ENCODE measurements at regions not wholly inside any gene's neighbourhood (a gene's known extent, or its start where the extent isn't known, plus 50 kb on each side); places are given as distances from the start of the nearest gene placed in this dataset.
A peak's percentile ranks its signal among the peaks of the same experiment; 100 is the strongest.
"Not testable (repeated sequence)": the region's sequence is repeated elsewhere in the genome, so short reads cannot be mapped to it uniquely, and the experiment has no call there.

DNA sequence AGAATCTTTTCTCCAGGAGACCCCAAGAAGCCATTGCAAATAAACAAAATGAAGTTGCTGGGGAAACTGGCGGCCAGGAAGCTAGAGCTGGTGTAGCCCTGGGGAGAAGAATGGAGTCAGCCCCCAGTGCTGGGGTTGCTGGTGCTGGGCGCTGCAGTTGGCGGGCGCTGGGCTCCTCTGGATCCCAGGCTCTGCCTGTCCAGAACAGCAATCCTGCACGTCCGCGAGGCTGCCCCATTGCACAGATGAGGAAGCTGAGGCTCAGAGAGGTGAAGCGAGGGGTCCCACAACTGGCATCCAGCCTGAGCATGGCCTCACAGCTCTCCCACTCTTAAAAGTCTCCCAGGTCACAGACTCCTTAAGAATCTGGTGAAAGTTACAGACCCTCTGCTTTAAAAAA is 161.1 kb downstream of the OR4M2 start:
- no peak for DNase-seq

DNA sequence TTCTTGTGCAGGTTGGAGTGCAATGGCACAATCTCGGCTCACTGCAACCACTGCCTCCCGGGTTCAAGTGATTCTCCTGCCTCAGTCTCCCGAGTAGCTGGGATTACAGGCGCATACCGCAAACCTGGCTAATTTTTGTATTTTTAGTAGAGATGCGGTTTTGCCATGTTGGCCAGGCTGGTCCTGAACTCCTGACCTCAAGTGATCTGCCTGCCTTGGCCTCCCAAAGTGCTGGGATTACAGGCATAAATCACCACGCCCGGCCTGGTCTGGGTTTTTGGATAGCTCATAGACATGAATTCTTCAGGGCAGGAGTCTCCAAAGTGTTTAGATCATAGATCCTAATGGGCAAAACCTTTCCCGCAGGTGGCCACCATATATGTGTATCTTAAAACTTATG is 162.0 kb downstream of the OR4M2 start:
- DNase-seq, result not testable (repeated sequence)

DNA sequence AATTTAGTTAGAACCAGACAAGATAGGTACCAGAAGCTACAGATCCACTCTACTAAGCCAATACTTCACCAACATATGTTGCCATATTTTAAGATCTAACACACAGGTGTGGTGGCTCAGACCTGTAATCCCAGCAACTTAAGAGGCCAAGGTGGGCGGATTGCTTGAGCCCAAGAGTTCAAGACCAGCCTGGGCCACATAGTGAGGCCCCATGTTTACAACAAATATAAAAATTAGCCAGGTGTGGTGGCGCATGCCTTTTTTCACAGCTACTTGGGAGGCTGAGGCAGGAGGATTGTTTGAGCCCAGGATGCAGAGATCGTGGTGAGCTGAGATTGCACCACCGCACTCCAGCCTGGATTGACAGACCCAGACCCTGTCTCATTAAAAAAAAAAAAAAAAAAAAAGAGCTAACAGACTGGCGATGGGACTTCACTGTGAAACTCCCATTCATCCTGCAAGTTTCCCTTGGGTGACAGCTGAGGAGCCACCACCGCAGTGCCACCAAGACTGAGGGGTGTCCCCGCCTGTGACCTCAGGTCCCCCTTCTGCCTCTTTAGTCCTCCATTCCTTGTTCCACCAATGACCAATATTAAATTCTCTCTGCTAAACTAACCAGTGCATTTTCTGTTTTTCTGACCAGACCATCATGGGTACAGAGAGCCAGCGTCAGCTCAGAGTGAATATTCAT is 163.3 kb downstream of the OR4M2 start:
- no peak for DNase-seq

DNA sequence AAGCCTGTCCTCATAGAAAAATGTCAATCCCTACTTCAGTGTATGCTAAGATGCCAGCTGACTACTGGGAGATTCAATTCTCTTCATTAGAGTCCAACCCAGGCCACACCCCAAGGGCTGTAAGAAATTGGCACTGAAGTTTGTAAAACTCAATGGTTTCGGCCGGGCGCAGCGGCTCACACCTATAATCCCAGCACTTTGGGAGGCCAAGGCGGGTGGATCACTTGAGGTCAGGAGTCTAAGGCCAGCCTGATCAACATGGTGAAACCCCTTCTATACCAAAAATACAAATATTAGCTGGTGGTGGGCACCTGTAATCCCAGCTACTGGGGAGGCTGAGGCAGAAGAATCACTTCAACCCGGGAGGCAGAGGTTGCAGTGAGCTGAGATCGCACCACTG is 169.2 kb downstream of the OR4M2 start:
- not testable (repeated sequence) for DNase-seq

DNA sequence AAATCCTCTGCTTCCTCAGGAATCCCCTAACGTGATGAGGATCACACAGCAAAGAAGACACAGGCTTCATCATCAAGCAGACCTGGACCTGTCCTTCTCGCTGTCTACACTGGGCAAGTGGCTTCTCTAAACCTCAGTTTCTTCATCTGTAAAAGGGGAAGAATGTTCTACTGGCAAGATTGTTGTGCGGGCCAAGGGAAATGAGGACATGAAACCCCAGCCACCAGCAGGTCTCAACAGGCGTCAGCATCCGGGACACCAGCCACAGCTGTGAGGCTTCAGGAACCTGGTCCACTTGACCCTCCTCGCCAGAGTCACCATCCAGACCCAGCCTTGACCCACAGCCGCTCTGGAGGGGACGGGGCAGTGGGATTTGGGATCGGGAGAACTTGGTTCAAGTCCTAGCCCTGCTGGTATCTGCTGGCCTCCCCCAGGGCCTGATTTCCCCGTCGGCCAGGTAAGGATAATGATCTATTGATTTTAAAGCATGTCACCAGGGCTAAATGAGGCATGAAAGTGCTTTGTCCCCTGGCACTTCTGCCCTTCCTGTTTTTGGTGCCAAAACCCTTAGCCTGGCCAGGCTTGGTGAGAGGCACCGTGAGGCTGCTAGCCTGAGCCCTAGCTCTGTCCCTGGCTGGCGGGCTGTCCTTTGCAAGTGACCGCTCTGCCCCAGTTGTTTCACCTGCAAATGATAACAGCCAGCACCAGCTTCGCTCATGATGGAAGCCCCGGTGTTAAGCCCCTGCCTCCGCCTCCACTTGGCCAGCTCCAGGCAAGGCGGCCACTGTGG is 170.4 kb downstream of the OR4M2 start:
- not testable (repeated sequence) for DNase-seq

DNA sequence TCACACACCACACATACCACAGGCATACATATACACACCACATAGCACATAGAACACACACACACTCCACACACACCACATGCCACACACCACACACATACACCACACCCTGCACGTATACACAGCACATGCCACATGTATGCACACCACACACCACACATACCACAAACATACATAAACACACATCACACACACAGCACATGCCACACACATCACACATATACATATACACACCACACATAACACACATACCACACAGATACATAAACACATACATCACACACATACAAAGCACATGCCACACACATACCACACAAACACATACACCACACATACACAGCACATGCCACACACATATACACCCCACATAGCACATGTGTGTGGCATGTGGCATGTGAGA is 171.1 kb downstream of the OR4M2 start:
- no peak for DNase-seq

DNA sequence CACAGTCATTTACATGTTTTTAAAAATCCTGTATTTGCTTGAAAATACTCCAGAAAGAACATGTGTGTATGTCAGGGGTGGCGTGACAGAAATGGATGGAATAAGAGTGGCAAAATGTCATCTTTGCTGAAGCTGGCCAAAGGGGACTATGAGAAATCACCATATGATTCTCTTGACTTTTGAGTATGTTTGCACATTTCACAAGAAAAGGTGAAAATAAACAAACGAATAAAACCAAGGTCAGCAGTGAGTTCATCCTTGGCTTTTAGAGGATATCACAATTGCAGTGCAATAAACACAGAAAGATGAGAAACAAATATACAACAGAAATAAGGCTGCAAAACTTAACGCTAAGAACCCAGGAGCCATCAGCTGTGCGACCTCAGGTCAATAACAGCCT is 171.7 kb downstream of the OR4M2 start:
- DNase-seq, result not testable (repeated sequence)

DNA sequence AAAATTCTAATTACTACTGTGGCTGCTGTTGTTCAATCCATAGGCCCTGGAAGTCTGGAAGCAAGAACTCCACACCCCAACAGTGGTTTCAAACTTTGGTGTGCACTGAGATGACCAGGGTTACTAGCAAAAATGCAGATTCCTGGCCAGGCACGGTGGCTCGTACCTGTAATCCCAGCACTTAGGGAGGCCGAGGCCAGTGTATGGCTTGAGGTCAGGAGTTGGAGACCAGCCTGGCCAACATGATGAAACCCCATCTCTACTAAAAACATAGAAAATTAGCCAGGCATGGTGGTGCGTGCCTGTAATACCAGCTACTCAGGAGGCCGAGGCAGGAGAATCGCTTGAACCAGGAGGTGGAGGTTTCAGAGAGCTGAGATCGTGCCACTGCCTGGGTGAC is 172.2 kb downstream of the OR4M2 start:
- not testable (repeated sequence) for DNase-seq

DNA sequence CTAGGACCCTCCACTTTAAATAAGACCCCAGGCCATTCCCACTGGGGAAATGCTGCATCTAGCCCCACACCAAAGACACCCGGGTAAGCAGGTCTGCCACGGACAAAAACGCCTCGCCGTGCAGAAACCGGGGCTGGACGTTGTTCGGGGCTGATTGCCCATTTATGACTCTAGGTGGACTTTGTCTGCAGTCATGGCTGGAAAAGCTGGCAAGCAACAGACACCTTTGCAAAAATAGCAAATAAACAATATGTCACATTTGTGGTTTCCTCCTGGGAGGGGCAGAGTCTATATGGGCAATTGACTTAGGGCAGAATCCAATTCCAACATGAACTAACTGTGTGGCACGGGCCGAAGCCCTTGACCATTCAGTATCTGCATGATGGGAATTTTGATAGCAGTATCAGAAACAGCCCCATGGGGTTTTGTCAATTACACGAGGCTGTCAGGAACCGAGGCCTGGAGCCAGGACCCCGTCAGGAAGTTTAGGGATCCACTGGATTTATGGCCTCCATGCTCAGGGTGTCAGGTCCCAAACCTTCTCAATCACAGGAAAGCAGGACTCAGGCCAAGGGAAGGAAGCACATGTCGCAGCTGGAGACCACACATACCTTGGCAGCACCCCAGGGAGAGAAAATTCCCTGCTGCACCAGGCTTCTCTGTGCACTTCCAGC is 172.8 kb downstream of the OR4M2 start:
- not testable (repeated sequence) for DNase-seq

DNA sequence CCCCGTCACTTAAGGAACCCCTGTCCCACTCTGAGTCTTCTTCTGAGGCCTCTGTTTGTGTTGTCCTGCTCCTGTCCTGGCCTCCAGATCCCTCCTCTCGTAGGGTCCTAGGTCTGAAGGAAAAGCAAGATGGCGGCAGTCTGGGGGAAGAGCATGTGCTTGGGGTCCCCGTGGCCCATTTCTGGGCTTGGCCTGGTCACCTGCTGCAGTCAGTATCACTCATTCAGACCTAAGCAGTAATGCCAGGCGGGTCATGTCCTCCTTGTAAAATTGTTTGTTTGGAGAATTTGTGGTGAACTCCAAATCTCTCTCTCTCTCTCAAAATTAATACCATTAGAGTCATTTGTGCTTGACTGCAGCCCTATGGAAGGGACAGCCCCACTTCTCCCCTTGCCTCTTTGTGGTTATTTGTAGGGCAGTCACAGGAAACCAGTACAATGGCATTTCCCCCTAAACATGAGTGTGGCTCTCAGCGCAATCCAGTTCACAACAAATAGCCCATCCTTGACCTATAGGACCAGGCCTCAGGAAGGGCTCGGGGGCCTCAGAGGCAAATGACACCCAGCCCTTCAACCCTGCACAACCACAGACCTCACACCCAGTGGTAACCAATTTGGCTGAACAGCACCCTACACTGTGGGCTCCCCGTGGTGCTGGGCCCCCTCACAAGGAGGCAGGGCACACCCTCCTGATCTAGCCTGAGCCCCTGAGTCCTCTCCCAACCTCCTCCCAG is 173.5 kb downstream of the OR4M2 start:
- no peak for DNase-seq

DNA sequence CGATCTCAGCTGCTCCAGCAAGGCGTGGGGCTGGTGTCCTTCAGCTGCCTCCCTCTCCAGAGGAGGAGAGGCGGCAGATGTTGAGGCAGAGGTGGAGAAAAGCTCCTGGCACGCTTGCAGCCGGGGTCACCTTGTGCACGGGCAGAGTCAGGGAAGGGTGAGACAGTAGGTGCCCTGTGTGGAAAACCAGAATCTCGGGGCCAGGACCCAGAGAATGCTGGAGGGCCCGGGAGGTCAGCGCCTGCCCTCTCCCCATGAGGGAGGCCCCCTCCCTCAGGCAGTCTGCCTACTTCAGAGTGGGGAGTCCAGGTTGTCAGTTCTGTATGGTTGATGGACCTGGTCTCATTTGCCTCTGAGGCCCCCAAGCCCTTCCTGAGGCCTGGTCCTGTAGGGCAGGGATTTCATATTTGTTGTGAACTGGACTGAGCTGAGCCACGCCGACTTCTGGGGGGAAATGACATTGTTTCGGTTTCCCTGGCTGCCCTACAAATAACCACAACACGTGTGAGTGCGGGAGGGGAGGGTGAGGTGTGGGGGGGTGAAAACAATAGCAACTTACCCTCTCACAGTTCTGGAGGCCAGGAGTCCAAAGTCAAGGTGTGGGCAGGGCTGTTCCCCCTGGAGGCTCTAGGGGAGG is 174.2 kb downstream of the OR4M2 start:
- not testable (repeated sequence) for DNase-seq

DNA sequence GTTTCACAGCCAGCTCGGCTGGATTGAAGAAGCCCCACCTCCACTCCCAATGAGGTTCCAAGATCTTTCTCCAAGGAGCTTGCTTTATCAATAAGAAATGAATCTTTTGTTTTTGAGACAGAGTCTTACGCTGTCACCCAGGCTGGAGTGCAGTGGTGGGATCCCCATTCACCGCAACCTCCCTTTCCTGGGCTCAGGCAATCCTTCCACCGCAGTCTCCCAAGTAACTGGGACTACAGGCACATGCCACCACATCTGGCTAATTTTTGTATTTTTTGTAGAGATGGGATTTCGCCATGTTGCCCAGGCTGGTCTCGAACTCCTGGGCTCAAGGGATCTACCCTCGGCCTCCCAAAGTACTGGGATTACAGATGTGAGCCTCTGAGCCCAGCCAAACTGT is 175.3 kb downstream of the OR4M2 start:
- DNase-seq, result not testable (repeated sequence)

DNA sequence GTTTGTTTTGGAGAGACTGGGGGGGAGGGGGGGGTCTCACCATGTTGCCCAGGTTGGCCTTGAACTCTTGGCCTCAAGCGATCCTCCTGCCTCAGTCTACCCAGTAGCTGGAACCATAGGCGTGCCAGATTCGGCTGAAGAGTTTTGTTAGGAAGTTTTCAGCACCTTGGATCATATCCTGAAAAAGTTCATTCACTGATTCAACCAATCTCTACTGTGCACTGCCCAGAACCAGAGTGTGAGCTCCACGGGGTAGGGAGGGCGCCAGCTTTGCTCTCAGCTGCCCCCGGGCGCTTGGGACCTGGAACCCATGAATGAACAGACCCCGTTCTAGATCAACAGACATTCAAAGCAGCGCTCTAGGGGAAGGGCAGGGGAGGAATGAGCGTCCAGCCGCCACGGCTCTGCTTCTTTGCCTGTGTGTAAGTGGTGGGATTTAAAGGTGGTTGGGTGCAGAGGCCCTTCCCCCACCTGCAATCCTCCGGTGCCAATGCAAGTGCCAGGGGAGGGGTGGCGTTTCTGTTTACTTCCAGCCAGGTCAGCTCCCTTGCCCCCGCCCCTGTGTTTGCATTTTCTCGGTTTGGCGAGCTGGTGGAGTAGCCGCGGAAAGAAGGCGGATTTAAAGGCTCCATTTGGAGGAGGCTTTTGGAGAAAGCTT is 176.2 kb downstream of the OR4M2 start:
- DNase-seq, result not testable (repeated sequence)

DNA sequence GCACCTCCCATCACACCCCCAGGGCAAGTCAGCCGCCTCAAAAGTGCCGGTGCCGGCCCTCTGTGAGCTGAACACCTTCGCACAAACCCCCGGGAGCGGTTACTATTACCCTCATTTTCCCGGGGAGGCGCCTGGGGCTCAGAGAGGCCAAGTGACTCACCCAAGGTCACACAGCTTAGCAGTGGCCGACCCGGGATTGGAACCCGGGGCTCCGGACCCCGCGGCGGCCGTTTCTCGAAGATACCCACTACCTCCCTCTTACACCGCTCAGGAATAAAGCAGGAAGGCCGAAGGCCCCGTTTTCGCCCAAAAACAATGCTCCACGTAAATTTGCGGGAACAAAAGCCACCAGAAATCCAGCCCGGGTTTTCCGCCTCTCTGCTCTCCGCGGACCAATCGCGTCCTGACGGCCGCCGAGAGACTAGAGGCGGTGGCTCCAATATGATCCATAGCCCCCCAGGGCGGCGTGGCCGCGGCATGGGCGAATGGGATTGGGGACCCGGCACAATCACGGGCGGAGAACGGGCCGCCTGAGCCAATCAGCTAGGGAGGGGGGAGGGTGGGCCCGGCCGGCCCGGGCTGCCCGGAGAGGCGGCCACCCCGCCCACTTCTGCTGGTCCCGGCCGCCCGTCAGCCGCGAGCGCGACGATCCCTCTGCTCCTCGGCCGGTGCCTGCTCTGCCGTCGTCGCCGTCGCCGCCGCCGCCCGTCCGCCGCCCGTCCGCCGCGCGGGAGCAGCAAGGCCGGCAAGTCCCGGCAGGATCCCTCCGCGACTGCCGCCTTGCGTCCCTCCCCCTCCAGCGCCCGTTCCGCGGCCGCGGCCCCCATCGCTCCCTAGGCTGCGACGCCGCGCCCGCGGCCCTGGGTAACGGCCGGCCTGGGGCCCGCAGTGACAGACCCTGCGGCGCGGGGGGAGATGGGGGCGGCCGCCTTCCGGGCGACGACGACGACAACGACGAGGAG is 177.0 kb downstream of the OR4M2 start:
- DNase-seq, result peak; percentile 27

DNA sequence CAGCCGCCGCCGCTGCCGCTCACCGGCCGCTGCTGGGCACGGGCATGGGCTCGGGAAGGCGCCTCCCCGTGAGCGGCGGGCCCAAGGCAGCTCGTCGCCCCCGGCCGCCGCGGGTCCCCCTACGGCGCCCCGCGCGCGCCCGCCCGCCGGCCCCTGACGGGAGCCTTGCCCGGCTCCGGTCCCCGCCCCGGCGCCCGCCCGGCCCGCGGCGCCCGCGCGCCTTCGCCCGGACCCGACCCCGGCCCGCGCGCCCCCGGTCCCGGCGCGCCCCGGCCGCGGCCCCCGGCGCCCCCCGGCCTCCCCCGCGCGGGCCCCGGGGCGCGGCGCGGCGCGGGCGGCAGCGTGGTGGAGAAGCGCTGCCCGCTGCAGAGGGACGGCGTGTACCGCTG is 177.7 kb downstream of the OR4M2 start:
- no peak for DNase-seq

DNA sequence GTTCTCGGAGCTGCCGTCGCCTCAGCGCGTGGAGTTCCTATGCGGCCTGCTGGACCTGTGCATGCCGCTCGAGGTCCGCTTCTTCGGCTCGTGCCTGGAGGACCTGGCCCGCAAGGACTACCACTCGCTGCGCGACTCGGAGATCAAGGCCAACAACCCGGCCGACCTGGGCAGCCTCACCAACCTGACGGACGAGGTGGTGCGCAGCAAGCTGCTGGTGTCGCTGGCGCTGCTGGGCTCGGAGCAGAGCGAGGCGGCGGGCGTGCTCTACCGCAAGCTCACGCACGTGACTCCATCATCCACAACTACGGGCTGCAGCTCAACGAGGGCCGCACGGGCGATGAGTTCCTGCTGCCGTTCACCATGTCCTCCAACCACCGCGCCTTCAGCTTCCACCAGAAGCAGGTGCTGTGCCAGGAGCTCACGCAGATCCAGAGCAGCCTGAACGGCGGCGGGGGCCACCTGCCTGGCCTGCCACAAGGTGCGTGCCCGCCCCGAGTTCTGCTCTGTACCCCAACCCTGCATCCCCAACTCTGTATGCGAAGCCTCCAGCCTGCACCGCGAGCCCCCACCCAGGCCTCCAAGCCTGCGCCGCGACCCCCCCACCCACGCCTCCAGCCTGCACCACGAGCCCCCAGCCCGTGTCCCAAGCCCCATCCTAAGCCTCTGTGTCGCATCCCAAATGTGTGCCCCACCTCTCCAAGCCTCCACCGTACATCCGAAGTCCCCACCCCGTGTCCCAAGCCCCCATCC is 178.2 kb downstream of the OR4M2 start:
- DNase-seq, result no peak

DNA sequence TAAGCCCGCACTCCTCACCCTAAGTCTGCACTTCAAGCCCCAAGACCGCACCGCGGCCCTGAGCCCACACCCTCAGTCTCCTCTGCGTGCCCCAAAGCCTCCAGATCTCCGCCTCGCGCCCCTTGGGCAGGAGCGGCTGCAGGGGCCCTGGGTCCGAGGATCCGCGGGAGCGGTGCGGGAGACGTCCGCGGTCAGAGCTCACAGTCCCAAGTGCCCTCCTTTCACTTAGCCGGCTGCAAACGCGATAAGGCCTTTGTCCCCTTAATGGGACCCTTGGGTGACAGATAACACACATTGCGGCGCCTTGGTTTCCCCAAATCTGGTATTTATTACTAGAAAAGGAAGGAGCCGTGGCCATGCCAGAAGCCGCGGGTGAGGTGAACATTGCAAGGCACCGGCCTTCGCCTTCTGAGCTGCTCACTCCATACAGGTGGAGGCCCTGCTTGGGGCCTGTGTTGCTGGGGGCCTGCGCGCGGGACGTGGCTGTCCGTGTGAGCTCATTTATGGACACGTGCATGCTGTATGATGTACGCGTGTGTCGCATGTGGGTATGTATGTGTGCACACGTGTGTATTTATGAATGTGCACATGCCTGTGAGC is 178.9 kb downstream of the OR4M2 start:
- not testable (repeated sequence) for DNase-seq

DNA sequence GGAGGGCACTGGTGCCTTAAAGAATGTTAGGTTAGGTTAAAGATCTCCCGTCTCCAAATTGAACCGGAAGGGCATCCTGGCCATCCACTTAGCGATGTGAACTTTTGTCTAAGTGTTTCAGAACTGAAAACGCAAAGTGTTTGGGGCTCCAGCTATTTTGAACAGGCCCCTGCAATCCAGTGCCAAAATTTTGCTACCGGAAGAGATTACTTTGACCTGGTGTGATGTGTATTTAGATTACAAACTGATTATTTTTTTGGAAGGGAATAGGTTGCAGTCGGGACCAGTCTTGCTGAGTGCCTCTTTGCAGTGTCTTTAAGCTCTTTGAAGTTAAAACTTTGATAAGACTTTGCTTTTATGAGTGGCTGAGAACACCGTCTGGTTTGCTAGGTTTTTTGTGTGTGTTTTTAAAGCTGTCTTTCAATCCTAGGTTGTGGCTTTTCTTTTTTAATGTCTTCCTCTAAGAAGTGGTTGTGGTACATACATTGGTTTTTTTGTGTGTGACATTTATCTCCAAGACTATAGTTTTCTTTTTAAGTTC is 179.6 kb downstream of the OR4M2 start:
- DNase-seq, result no peak

DNA sequence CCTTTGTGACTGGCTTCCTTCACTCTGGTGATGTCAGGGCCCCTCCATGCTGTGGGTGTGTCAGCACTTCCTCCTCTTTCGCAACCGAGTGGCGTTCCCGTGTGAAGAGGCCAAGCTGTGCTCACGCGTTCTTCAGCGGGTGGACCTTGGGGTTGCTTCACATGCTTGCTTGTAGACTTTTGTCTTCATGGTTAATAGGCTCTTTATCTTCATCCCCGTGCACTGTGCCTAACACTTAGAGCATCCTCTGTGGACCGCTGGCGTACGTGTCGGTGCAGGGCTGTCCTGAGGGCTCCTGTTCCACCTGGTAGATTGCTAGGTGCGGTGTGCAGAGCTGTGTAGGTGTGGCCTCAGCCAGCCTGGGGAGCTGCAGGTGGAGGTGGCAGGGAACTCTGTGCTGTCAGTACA is 182.3 kb downstream of the OR4M2 start:
- no peak for DNase-seq
